GM12878 (cell line): ENCODE measurements at regions not wholly inside any gene's neighbourhood (a gene's known extent, or its start where the extent isn't known, plus 50 kb on each side); places are given as distances from the start of the nearest gene placed in this dataset.

Experiments used
- ATAC-seq: fragments of 200-7000 bp; cut with Tn5 transposase; 3 replicates; pipeline ENCODE4 v1.9.1; 2020; ENCODE audit warnings: mild to moderate bottlenecking, moderate library complexity
- BruUV-seq: library from RNA; stranded (reverse); fragments of 400-500 nt; replicated peaks from 2 replicates; lab custom pipeline; 2021; lab: Mats Ljungman, UMichigan
- CTCF ChIA-PET: fragments of 300-600 bp; sonication (Branson Sonifier 250); formaldehyde crosslinking; extraction: SDS; loops from one replicate; lab custom pipeline; 2021; ENCODE audit warnings: inconsistent platforms; lab: Yijun Ruan, JAX
- POLR2A ChIA-PET: fragments of 350-600 bp; formaldehyde crosslinking; extraction: SDS; loops from one replicate; lab custom pipeline; 2021; ENCODE audit warnings: inconsistent platforms; lab: Charles Lee
- RAD21 ChIA-PET: fragments of 300-600 bp; sonication (Branson Sonifier 250); formaldehyde crosslinking; loops from one replicate; lab custom pipeline; 2023; ENCODE audit warnings: antibody characterized with exemption; ENCODE audit not compliant: unreplicated experiment; lab: Charles Lee
- SMC1A ChIA-PET: fragments of 300-600 bp; sonication (Branson Sonifier 250); formaldehyde crosslinking; loops from one replicate; lab custom pipeline; 2023; ENCODE audit not compliant: unreplicated experiment, uncharacterized antibody; lab: Charles Lee
- DNase-seq: peaks from one replicate; pipeline ENCODE4 v3.0.0-alpha.2; 2011; ENCODE audit warnings: low read depth, low spot score
- FAIRE-seq: peaks from 3 replicates; lab custom pipeline; 2011; peaks lifted over from hg19 to GRCh38; lab: Jason Lieb, UNC
- H2AFZ ChIP-seq: 2 replicates; pipeline ENCODE4 v1.6.0; 2011; ENCODE audit warnings: low read depth, low read length, control low read depth; ENCODE audit not compliant: control insufficient read depth
- H3K27ac ChIP-seq: 2 replicates; pipeline ENCODE4 v1.5.1; 2011; ENCODE audit warnings: control low read depth; ENCODE audit not compliant: control insufficient read depth, insufficient read depth
- H3K27me3 ChIP-seq, 2 experiments: replicated peaks in 1 of 2; 2 replicates each; pipeline versions ENCODE4 v1.6.0 to v1.6.1; 2011; ENCODE audit warnings: low read length in 1 of 2; ENCODE audit not compliant: control insufficient read depth in 2 of 2, insufficient read depth in 2 of 2
- H3K36me3 ChIP-seq, 2 experiments: 2 replicates each; pipeline ENCODE4 v1.5.1; 2011; ENCODE audit warnings: low read length in 1 of 2; ENCODE audit not compliant: control insufficient read depth in 2 of 2, insufficient read depth in 2 of 2
- H3K4me1 ChIP-seq: 2 replicates; pipeline ENCODE4 v1.6.1; 2011; ENCODE audit warnings: mild to moderate bottlenecking, low read length, moderate library complexity, mixed read lengths; ENCODE audit not compliant: control insufficient read depth, insufficient read depth
- H3K4me2 ChIP-seq: 2 replicates; pipeline ENCODE4 v1.6.0; 2011; ENCODE audit warnings: control low read depth; ENCODE audit not compliant: control insufficient read depth, insufficient read depth
- H3K4me3 ChIP-seq: fragments of 200-600 bp; sonication (generic); 2 replicates; pipeline ENCODE4 v1.5.1; 2016
- H3K79me2 ChIP-seq: 2 replicates; pipeline ENCODE4 v1.6.0; 2011; ENCODE audit warnings: low read length; ENCODE audit not compliant: control insufficient read depth, insufficient read depth
- H3K9ac ChIP-seq: 2 replicates; pipeline ENCODE4 v1.8.0; 2011; ENCODE audit warnings: low read length, control low read depth, mixed read lengths; ENCODE audit not compliant: control insufficient read depth, insufficient read depth
- H3K9me3 ChIP-seq: replicated peaks from 3 replicates; pipeline ENCODE4 v1.5.1; 2011; ENCODE audit warnings: mild to moderate bottlenecking, low read length; ENCODE audit not compliant: control insufficient read depth, insufficient read depth
- H4K20me1 ChIP-seq: 2 replicates; pipeline ENCODE4 v1.6.0; 2011; ENCODE audit not compliant: control insufficient read depth, insufficient read depth
- BCL11A ChIP-seq: IDR thresholded peaks from 2 replicates; pipeline ENCODE4 v1.6.1; 2011; ENCODE audit warnings: low read depth, low read length
- CHD1 ChIP-seq: IDR thresholded peaks from 2 replicates; pipeline ENCODE4 v1.6.1; 2012; ENCODE audit warnings: low read depth, low read length, improper control_type of control experiment
- CREM ChIP-seq: IDR thresholded peaks from 2 replicates; pipeline ENCODE4 v1.6.1; 2014; ENCODE audit warnings: antibody characterized with exemption, low read depth
- NR2C2 ChIP-seq: IDR thresholded peaks from 2 replicates; pipeline ENCODE4 v1.6.1; 2011; ENCODE audit warnings: borderline replicate concordance, low read depth; ENCODE audit not compliant: control insufficient read depth, insufficient read length
- TCF12 ChIP-seq: IDR thresholded peaks from 2 replicates; pipeline ENCODE4 v1.6.1; 2011; ENCODE audit warnings: low read depth, mild to moderate bottlenecking, low read length
- ZNF207 ChIP-seq: fragments of 450-650 bp; IDR thresholded peaks from 2 replicates; pipeline ENCODE4 v1.6.1; 2014; ENCODE audit warnings: antibody characterized with exemption, mild to moderate bottlenecking, borderline replicate concordance
- WGBS: methylation state at CpG from one replicate; pipeline ENCODE4 v1.1.6; 2016; ENCODE audit warnings: low lambda C conversion rate; ENCODE audit not compliant: insufficient replicate concordance, insufficient coverage; ENCODE audit errors: missing lambda C conversion rate; 5-methylcytosine and 5-hydroxymethylcytosine counted together
- in situ Hi-C: fragments of 300-500 bp; cut with MboI; formaldehyde crosslinking; loops from 9 replicates; pipeline ENCODE4 v1.14.3; 2018; ENCODE audit warnings: mixed read lengths
- intact Hi-C: fragments of 100-400 bp; cut with micrococcal nuclease; formaldehyde crosslinking; loops from one replicate; pipeline ENCODE4 v1.14.2; 2022; ENCODE audit not compliant: unreplicated experiment
- TF ChIP-seq, protein P1 (sequence below): IDR thresholded peaks from 2 replicates; pipeline ENCODE4 v1.6.1; 2012; ENCODE audit warnings: low read depth, low read length, improper control_type of control experiment
- TF ChIP-seq, protein P2 (sequence below): fragments of 450-650 bp; formaldehyde crosslinking; IDR thresholded peaks from 2 replicates; pipeline ENCODE4 v1.4.0; 2020; ENCODE audit warnings: mild to moderate bottlenecking, moderate library complexity
- TF ChIP-seq, protein P3 (sequence below): IDR thresholded peaks from 2 replicates; pipeline ENCODE4 v1.6.1; 2012; ENCODE audit warnings: mild to moderate bottlenecking, low read depth, low read length
- TF ChIP-seq, protein P4 (sequence below): IDR thresholded peaks from 2 replicates; pipeline ENCODE4 v1.6.1; 2011; ENCODE audit warnings: borderline replicate concordance, low read depth, mild to moderate bottlenecking, moderate library complexity, low read length; ENCODE audit not compliant: insufficient read depth, poor library complexity, severe bottlenecking

DNA sequence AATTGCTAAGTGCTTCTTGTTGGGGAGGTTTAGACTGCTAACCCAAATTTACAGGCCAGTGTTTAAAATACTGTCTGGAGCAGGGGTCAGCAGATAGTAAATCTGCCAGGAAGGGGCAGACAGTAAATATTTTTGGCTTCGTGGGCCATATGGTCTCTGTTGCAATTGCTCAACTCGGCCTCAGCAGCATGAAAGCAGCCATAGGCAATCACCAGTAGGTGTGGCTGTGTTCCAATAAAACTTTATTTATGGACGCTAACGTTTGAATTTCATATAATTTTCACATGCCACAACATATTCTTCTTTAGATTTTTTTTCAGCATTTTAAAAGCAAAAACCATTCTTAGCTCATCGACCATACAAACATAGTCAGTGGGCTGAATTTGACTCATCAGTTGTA lies 172.7 kb downstream of the BRINP2 start (continued):
- TF ChIP-seq, protein P1, sequence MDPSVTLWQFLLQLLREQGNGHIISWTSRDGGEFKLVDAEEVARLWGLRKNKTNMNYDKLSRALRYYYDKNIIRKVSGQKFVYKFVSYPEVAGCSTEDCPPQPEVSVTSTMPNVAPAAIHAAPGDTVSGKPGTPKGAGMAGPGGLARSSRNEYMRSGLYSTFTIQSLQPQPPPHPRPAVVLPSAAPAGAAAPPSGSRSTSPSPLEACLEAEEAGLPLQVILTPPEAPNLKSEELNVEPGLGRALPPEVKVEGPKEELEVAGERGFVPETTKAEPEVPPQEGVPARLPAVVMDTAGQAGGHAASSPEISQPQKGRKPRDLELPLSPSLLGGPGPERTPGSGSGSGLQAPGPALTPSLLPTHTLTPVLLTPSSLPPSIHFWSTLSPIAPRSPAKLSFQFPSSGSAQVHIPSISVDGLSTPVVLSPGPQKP = no peak
- TF ChIP-seq NR2C2 = no peak
- TF ChIP-seq CREM = no peak

DNA sequence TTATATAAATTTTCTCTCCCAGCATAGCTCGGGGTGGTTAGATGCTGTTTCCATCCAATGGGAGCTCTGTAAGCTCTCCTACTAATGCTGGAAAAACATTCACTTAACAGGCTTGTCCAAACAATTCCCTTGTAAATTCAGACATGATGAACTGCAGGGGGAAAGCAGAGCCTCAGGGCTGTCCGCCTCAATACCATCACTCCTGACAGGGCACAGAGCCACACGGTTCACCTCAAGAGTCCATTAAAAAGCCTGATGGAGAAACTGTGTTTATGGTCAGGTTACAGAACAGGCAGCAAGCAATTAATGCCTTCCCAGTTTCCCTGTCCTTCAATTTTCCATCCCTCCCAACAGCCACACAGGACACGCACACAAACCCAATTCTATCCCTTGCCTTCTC lies 171.0 kb downstream of the BRINP2 start:
- ATAC-seq = no peak
- TF ChIP-seq CHD1 = no peak
- TF ChIP-seq, protein P2, sequence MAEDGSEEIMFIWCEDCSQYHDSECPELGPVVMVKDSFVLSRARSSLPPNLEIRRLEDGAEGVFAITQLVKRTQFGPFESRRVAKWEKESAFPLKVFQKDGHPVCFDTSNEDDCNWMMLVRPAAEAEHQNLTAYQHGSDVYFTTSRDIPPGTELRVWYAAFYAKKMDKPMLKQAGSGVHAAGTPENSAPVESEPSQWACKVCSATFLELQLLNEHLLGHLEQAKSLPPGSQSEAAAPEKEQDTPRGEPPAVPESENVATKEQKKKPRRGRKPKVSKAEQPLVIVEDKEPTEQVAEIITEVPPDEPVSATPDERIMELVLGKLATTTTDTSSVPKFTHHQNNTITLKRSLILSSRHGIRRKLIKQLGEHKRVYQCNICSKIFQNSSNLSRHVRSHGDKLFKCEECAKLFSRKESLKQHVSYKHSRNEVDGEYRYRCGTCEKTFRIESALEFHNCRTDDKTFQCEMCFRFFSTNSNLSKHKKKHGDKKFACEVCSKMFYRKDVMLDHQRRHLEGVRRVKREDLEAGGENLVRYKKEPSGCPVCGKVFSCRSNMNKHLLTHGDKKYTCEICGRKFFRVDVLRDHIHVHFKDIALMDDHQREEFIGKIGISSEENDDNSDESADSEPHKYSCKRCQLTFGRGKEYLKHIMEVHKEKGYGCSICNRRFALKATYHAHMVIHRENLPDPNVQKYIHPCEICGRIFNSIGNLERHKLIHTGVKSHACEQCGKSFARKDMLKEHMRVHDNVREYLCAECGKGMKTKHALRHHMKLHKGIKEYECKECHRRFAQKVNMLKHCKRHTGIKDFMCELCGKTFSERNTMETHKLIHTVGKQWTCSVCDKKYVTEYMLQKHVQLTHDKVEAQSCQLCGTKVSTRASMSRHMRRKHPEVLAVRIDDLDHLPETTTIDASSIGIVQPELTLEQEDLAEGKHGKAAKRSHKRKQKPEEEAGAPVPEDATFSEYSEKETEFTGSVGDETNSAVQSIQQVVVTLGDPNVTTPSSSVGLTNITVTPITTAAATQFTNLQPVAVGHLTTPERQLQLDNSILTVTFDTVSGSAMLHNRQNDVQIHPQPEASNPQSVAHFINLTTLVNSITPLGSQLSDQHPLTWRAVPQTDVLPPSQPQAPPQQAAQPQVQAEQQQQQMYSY (CRISPR knock-in tag) = no peak
- TF ChIP-seq TCF12 = no peak
- TF ChIP-seq BCL11A = no peak
- TF ChIP-seq, protein P3, sequence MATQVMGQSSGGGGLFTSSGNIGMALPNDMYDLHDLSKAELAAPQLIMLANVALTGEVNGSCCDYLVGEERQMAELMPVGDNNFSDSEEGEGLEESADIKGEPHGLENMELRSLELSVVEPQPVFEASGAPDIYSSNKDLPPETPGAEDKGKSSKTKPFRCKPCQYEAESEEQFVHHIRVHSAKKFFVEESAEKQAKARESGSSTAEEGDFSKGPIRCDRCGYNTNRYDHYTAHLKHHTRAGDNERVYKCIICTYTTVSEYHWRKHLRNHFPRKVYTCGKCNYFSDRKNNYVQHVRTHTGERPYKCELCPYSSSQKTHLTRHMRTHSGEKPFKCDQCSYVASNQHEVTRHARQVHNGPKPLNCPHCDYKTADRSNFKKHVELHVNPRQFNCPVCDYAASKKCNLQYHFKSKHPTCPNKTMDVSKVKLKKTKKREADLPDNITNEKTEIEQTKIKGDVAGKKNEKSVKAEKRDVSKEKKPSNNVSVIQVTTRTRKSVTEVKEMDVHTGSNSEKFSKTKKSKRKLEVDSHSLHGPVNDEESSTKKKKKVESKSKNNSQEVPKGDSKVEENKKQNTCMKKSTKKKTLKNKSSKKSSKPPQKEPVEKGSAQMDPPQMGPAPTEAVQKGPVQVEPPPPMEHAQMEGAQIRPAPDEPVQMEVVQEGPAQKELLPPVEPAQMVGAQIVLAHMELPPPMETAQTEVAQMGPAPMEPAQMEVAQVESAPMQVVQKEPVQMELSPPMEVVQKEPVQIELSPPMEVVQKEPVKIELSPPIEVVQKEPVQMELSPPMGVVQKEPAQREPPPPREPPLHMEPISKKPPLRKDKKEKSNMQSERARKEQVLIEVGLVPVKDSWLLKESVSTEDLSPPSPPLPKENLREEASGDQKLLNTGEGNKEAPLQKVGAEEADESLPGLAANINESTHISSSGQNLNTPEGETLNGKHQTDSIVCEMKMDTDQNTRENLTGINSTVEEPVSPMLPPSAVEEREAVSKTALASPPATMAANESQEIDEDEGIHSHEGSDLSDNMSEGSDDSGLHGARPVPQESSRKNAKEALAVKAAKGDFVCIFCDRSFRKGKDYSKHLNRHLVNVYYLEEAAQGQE = no peak
- TF ChIP-seq ZNF207 = no peak
- TF ChIP-seq, protein P4, sequence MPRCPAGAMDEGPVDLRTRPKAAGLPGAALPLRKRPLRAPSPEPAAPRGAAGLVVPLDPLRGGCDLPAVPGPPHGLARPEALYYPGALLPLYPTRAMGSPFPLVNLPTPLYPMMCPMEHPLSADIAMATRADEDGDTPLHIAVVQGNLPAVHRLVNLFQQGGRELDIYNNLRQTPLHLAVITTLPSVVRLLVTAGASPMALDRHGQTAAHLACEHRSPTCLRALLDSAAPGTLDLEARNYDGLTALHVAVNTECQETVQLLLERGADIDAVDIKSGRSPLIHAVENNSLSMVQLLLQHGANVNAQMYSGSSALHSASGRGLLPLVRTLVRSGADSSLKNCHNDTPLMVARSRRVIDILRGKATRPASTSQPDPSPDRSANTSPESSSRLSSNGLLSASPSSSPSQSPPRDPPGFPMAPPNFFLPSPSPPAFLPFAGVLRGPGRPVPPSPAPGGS = no peak

More for the DNA sequence above, 171.0 kb downstream of the BRINP2 start:
- BruUV-seq = no TSS peak
- POLR2A ChIA-PET = no interaction called here
- no peak overlapping the region for H3K9ac ChIP-seq
- intact Hi-C loops = no loop called here
- CTCF ChIA-PET = interaction anchor here (0.6 kb wide), 1 partner anchor 77 kb away, joined by 3 read pairs; no protein-coding TSS in a partner anchor
- RAD21 ChIA-PET = no interaction called here
- H3K27me3 ChIP-seq = no peaks in the 10 kb centered on the region; a peak in 1 of 4 replicates
- no peak overlapping the region for H3K4me2 ChIP-seq
- in situ Hi-C loops = loop anchor here (10.0 kb wide), 1 partner anchor 447 kb away; no protein-coding TSS in a partner anchor
- 14% methylated on average over 4 of the region's 4 CpGs for WGBS
- H2AFZ ChIP-seq = no peak overlapping the region
- H3K36me3 ChIP-seq = no peaks in the 10 kb centered on the region
- no peak overlapping the region for H3K27ac ChIP-seq
- H4K20me1 ChIP-seq = no peaks in the 10 kb centered on the region
- no peak for FAIRE-seq
- no peak overlapping the region for H3K4me3 ChIP-seq
- no peaks in the 10 kb centered on the region for H3K4me1 ChIP-seq
- no peaks in the 10 kb centered on the region for H3K79me2 ChIP-seq
- DNase-seq = no peak
- SMC1A ChIA-PET = no interaction called here
- H3K9me3 ChIP-seq = no peaks in the 10 kb centered on the region
